ENCODE measurements at regions not wholly inside any gene's neighbourhood (a gene's known extent, or its start where the extent isn't known, plus 50 kb on each side); places are given as distances from the start of the nearest gene placed in this dataset.

DNA sequence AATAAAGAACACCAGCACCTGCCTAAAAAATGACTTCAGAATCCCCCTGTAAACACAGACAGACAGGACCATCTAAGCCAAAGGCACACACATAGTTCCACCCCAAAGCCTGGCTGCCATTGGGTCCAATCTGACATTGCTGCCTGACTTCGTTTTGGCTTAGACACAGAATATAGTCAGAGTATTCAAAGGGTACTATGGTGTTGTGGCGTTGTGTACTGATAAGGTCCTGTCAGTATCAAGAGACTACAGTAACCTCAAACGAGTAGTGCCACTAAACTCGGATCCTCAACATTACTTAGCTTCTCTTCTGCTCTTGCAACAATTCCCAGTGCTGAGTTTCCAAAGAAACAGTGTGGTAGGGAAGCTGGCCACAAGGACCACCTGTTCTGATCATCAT lies 169.3 kb upstream of the NR5A2 start:
- Histone ChIP-seq H3K36me3 (ENCODE audit: insufficient read depth, low read length) (no peaks in the 10 kb centered on the region), H2AFZ (ENCODE audit: low read depth, low read length) (no peak overlapping the region), H3K9me3 (ENCODE audit: low read length) (no peaks in the 10 kb centered on the region), H3K4me3 (ENCODE audit: low read length) (no peak overlapping the region), H3K27me3 (ENCODE audit: insufficient read depth, low read length) (no peaks in the 10 kb centered on the region), H3K4me1 (ENCODE audit: insufficient read depth, low read length) (no peaks in the 10 kb centered on the region)

DNA sequence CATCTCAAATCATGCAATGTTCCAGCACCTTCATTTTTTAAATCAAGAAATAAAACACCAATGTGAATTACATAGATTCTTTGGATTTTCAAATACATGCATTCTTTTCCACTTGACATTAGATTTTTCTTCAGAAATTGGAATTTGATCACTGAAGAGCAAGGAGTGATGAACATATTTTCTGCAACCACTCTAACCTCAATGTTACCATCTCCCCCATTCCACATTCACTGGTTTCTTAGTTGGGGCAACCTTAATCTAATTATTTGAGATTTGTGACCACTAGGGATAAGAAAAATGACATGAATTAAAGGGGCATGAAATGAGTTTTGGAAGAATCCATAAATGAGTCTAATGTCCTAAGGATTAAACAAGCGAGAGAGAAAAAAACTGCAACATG lies 168.7 kb upstream of the NR5A2 start:
- no peak overlapping the region for H2AFZ ChIP-seq (ENCODE audit: low read depth, low read length)
- H3K9me3 ChIP-seq (ENCODE audit: low read length), result no peaks in the 10 kb centered on the region
- H3K4me1 ChIP-seq (ENCODE audit: insufficient read depth, low read length), result no peaks in the 10 kb centered on the region
- no peak overlapping the region for H3K4me3 ChIP-seq (ENCODE audit: low read length)
- H3K36me3 ChIP-seq (ENCODE audit: insufficient read depth, low read length), result no peaks in the 10 kb centered on the region
- H3K27me3 ChIP-seq (ENCODE audit: insufficient read depth, low read length), result no peaks in the 10 kb centered on the region

DNA sequence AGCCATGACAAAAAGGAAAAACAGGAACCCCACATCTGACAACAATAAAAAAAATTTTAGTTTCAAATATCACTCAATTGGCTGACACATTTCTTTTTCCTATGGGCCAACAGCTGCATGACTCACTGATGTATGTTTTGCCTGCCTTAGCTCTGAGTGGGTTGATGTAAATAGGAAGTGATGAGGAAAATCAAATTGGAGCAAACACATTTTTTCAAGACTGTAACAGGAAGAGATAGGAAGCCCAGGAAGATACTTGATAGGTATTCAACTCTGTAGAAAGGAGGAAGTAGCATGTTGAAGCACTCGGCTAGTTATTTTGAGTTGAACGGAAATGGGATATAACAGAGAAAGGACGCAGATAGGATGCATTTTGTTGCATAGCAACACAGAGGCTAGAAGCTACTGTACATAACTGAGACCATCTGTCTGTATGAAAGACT lies 168.0 kb upstream of the NR5A2 start:
- Histone ChIP-seq H3K27me3 (ENCODE audit: insufficient read depth, low read length) (no peaks in the 10 kb centered on the region), H3K9me3 (ENCODE audit: low read length) (no peaks in the 10 kb centered on the region), H3K36me3 (ENCODE audit: insufficient read depth, low read length) (no peaks in the 10 kb centered on the region), H3K4me3 (ENCODE audit: low read length) (no peak overlapping the region), H3K4me1 (ENCODE audit: insufficient read depth, low read length) (no peaks in the 10 kb centered on the region), H2AFZ (ENCODE audit: low read depth, low read length) (no peak overlapping the region)

DNA sequence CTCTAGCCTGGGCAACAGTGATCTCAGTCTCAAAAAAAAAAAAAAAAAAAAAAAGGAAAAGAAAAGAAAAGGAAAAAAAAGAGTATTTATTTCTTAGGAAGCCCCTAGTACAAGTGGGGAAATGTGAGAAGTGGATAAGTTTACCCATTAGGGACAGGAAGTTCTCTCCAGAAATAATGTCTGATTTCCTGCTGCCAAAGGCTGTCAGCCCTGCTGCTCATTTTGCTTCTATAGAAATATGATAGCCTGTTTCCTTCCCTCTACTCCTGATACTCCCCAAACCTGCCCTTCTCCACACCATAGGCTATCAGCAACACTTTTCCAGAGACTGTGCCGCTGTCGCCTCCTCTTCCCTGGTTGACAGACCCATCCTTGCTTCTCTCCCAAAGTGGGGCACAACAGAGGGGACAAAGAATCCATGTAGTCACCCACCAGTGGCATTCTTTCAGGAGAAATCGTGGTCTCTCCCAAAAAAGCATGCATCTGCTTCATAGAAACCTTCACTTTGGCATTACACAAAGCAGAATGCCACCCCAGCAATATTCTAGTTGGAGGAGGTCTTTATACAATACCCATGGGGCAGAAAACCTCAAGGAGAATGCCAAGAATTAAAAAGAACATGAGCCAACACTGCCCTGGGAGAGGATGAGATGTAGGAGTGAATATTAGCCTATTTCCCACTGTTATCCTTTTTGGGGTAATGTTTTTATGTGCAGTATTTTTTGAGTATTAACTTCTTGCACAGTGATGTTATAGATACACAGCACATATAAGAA lies 166.3 kb upstream of the NR5A2 start:
- Histone ChIP-seq H3K9me3 (ENCODE audit: low read length) (no peaks in the 10 kb centered on the region), H3K4me1 (ENCODE audit: insufficient read depth, low read length) (no peaks in the 10 kb centered on the region), H3K36me3 (ENCODE audit: insufficient read depth, low read length) (no peaks in the 10 kb centered on the region), H3K27me3 (ENCODE audit: insufficient read depth, low read length) (no peaks in the 10 kb centered on the region), H2AFZ (ENCODE audit: low read depth, low read length) (no peak overlapping the region), H3K4me3 (ENCODE audit: low read length) (no peak overlapping the region)

DNA sequence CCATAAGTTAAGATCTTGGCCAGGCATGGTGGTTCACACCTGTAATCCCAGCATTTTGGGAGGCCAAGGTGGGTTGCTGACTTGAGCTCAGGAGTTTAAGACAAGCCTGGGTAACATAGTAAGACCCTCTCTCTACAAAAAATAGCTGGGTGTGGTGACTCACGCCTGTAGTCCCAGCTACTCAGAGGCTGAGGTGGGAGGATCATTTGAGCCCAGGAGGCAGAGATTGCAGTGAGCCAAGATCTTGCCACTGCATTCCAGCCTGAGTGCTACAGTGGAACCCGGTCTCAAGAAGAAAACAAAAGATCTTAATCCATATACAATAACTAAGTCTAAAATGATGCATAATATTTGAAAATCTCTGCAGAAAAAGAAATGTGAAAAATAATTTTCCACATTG lies 165.5 kb upstream of the NR5A2 start:
- H3K36me3 ChIP-seq (ENCODE audit: insufficient read depth, low read length), result no peaks in the 10 kb centered on the region
- H3K4me3 ChIP-seq (ENCODE audit: low read length), result no peak overlapping the region
- H3K27me3 ChIP-seq (ENCODE audit: insufficient read depth, low read length), result no peaks in the 10 kb centered on the region
- no peak overlapping the region for H2AFZ ChIP-seq (ENCODE audit: low read depth, low read length)
- H3K9me3 ChIP-seq (ENCODE audit: low read length), result no peaks in the 10 kb centered on the region
- H3K4me1 ChIP-seq (ENCODE audit: insufficient read depth, low read length), result no peaks in the 10 kb centered on the region

DNA sequence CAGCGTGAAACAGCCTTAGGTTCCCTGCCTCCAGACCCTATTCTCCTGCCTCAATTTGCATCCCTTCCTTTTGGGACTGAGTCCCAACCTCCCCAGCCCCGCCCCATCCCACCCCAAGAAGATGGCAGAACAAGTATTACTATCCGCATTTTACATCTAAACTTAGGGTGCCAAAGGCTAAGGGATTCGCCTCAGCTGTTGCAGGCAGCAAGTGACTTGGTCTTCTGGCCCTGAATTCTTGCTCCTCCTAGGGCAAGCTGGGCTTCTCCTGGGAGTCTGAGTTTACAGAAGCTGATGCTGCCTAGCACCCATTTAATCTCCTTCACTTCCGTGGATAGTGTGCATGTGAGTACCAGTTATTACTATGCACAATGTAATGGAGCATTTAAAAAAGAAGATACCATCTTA lies 161.3 kb upstream of the NR5A2 start:
- H3K9me3 ChIP-seq (ENCODE audit: low read length), result no peaks in the 10 kb centered on the region
- no peaks in the 10 kb centered on the region for H3K36me3 ChIP-seq (ENCODE audit: insufficient read depth, low read length)
- H2AFZ ChIP-seq (ENCODE audit: low read depth, low read length), result no peak overlapping the region
- peaks cover 2% of the 10 kb centered on the region for H3K27me3 ChIP-seq (ENCODE audit: insufficient read depth, low read length)
- no peak overlapping the region for H3K4me3 ChIP-seq (ENCODE audit: low read length)
- no peaks in the 10 kb centered on the region for H3K4me1 ChIP-seq (ENCODE audit: insufficient read depth, low read length)

DNA sequence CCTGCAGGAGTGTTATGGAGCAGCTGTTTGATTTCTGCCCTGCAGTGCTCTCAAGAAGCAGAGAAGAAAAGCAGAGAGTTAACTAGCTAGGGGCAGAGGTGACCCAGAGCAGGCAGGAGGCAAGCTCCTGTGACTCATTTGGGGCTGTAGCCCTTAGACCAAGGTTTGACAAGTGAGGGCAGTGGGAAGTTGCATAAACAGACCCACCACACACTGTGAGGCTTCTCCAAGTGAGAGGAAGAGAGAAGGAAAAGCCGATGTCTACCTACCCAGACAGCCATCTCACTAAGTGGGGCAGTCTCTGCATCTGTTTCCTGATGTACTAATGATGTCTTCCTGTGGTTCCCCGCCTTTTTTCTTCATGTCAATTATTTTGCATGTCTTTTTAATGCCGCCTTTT lies 159.9 kb upstream of the NR5A2 start:
- Histone ChIP-seq H3K9me3 (ENCODE audit: low read length) (no peaks in the 10 kb centered on the region), H3K4me3 (ENCODE audit: low read length) (no peak overlapping the region), H3K27me3 (ENCODE audit: insufficient read depth, low read length) (peaks cover 2% of the 10 kb centered on the region), H3K4me1 (ENCODE audit: insufficient read depth, low read length) (no peaks in the 10 kb centered on the region), H3K36me3 (ENCODE audit: insufficient read depth, low read length) (no peaks in the 10 kb centered on the region), H2AFZ (ENCODE audit: low read depth, low read length) (no peak overlapping the region)

DNA sequence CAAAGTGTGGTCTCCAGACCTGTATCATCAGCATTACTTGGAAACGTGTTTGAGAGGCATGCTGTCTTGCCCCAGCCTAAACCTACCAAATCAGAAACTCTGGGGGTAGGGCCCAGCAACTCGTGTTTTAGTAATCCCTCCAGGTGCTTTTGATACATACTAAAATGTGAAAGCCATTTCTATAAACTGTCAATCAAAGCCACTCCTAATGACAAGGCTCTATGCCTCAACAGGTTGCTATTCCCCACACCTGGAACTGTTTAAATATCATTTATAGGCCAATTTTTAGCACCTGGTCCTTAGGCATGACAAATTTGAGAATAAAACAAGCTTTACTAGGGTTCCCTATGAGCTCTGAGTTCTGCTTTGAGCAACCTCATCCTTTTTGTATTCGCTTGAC lies 158.7 kb upstream of the NR5A2 start:
- no peaks in the 10 kb centered on the region for H3K4me1 ChIP-seq (ENCODE audit: insufficient read depth, low read length)
- H3K36me3 ChIP-seq (ENCODE audit: insufficient read depth, low read length), result no peaks in the 10 kb centered on the region
- H2AFZ ChIP-seq (ENCODE audit: low read depth, low read length), result no peak overlapping the region
- no peaks in the 10 kb centered on the region for H3K9me3 ChIP-seq (ENCODE audit: low read length)
- peaks cover 2% of the 10 kb centered on the region for H3K27me3 ChIP-seq (ENCODE audit: insufficient read depth, low read length)
- H3K4me3 ChIP-seq (ENCODE audit: low read length), result no peak overlapping the region

DNA sequence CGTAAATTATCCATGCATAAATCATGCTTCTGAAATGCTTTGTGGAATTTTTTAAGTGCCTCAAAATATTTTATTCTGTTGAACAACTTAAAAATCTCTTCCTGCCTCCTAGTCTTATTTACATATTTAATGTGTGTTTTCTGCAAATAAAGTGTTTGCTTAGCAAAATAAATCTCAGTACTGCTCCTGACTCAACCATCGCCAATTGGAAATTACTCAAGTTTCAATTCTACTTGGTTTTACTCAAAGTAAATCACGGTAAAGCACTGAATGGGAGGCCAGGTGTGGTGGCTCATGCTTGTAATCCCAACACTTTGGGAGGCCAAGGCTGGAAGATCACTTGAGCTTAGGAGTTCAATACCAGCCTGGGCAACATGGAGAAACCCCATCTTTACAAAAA lies 152.2 kb upstream of the NR5A2 start:
- Histone ChIP-seq H3K4me1 (ENCODE audit: insufficient read depth, low read length) (no peaks in the 10 kb centered on the region), H3K4me3 (ENCODE audit: low read length) (no peak overlapping the region), H2AFZ (ENCODE audit: low read depth, low read length) (no peak overlapping the region), H3K27me3 (ENCODE audit: insufficient read depth, low read length) (no peaks in the 10 kb centered on the region), H3K36me3 (ENCODE audit: insufficient read depth, low read length) (no peaks in the 10 kb centered on the region), H3K9me3 (ENCODE audit: low read length) (no peaks in the 10 kb centered on the region)

DNA sequence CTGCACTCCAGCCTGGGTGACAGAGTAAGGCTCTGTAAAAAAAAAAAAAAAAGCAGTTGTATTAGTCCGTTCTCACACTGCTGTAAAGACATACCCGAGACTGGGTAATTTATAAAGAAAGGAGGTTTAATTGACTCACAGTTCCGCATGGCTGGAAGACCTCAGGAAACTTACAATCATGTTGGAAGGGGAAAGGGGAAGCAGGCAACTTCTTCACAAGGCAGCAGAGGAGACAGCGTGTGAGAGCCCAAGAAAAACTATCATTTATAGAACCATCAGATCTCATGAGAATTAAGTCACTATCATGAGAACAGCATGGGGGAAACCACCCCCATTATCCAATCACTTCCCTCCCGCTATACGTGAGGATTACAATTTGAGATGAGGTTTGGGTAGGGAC lies 151.7 kb upstream of the NR5A2 start:
- Histone ChIP-seq H3K4me1 (ENCODE audit: insufficient read depth, low read length) (no peaks in the 10 kb centered on the region), H3K4me3 (ENCODE audit: low read length) (no peak overlapping the region), H3K9me3 (ENCODE audit: low read length) (no peaks in the 10 kb centered on the region), H3K36me3 (ENCODE audit: insufficient read depth, low read length) (no peaks in the 10 kb centered on the region), H2AFZ (ENCODE audit: low read depth, low read length) (no peak overlapping the region), H3K27me3 (ENCODE audit: insufficient read depth, low read length) (no peaks in the 10 kb centered on the region)

DNA sequence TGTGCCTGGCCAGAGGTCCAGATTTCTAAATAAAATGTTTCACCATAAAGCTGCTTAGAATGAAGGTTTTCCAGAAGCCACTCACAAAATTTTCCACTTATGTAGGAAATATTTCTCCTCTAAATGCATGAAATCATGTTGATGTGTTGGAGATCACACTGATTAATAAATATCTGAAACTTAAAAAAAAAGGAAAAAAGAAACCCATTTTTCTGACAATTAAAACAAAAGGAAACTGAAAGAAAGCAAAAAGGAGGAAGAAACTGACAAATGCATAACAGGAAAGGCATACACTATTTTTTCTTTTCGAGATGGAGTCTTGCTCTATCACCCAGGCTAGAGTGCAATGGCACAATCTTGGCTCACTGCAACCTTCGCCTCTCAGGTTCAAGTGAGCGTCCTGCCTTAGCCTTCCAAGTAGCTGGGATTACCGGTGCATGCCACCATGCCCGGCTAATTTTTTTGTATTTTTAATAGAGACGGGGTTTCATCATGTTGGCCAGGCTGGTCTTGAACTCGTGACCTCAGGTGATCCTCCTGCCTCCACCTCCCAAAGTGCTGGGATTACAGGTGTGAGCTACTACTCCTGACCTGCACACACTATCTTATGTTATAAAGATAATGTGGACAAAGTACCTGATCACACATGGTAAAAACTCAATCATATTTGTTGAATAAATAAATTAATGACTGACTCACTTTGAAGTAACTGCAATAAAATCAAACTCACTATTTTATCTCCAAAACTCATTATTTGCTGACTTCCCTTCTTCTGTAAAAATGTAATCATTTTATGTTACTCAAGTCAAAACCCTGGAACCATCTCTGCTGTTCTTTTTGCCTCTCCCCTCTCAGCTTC lies 149.8 kb upstream of the NR5A2 start:
- Histone ChIP-seq H3K27me3 (ENCODE audit: insufficient read depth, low read length) (no peaks in the 10 kb centered on the region), H3K4me3 (ENCODE audit: low read length) (no peak overlapping the region), H3K36me3 (ENCODE audit: insufficient read depth, low read length) (no peaks in the 10 kb centered on the region), H3K4me1 (ENCODE audit: insufficient read depth, low read length) (no peaks in the 10 kb centered on the region), H3K9me3 (ENCODE audit: low read length) (no peaks in the 10 kb centered on the region), H2AFZ (ENCODE audit: low read depth, low read length) (no peak overlapping the region)

DNA sequence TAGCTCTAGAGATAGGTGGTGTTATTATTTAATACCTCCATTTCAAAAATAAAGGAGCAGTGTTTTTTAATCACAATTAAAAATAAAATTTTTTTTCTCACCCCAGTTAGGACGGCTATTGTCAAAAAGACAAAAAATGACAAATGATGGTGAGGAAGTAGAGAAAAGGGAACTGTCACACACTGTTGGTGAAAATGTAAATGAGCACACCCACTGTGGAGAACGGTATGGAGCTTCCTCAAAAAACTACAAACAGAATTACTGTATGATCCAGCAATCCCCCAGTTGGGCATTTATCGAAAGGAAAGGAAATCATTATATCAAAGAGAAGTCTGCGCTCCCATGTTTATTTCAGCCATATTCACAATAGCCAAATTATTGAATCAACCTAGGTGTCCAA lies 148.7 kb upstream of the NR5A2 start:
- no peak overlapping the region for H3K4me3 ChIP-seq (ENCODE audit: low read length)
- H3K27me3 ChIP-seq (ENCODE audit: insufficient read depth, low read length), result no peaks in the 10 kb centered on the region
- no peaks in the 10 kb centered on the region for H3K4me1 ChIP-seq (ENCODE audit: insufficient read depth, low read length)
- no peaks in the 10 kb centered on the region for H3K36me3 ChIP-seq (ENCODE audit: insufficient read depth, low read length)
- no peak overlapping the region for H2AFZ ChIP-seq (ENCODE audit: low read depth, low read length)
- H3K9me3 ChIP-seq (ENCODE audit: low read length), result no peaks in the 10 kb centered on the region

DNA sequence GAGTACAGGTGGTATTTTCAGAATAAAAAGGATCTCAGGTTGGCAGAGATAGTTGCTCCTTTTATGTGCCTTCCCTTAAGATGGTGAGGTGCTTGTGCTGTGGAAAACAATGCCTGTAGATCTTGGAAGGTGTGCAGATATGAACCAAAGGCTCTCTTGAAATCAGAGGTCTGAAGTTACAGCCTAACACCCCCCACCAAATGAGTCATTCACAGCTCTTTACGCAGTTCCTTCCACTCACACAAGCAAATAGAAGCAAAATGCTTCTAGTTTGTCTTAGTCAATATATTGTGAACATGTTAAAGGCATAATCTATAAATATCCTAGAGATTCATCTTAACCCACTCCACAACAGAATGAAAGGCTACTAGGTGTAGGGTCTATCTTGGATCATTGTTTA lies 128.9 kb upstream of the NR5A2 start:
- Histone ChIP-seq H3K9me3 (ENCODE audit: low read length) (no peaks in the 10 kb centered on the region), H3K27me3 (ENCODE audit: insufficient read depth, low read length) (no peaks in the 10 kb centered on the region), H2AFZ (ENCODE audit: low read depth, low read length) (no peak overlapping the region), H3K36me3 (ENCODE audit: insufficient read depth, low read length) (no peaks in the 10 kb centered on the region), H3K4me3 (ENCODE audit: low read length) (no peak overlapping the region), H3K4me1 (ENCODE audit: insufficient read depth, low read length) (no peaks in the 10 kb centered on the region)

Data from neuron (in vitro differentiated cells).